Adrenal gland (tissue), 5 donors: ENCODE measurements at regions not wholly inside any gene's neighbourhood (a gene's known extent, or its start where the extent isn't known, plus 50 kb on each side); places are given as distances from the start of the nearest gene placed in this dataset.

ENCODE experiments used
- POLR2A ChIP-seq, 2 donors: fragments of 450-650 bp; IDR thresholded peaks; one replicate each; pipeline ENCODE4 v1.6.1; 2017; ENCODE audit warnings: antibody characterized with exemption in 2 of 2, mild to moderate bottlenecking in 2 of 2, moderate library complexity in 1 of 2
- TF ChIP-seq, protein P1 (sequence below), 6 experiments: fragments of 450-650 bp in 4 of 6; fragments of 200-600 bp in 2 of 6; sonication (generic) in 1 of 6; IDR thresholded peaks; 1 replicate in 5 of 6; 2 replicates in 1 of 6; pipeline versions ENCODE4 v1.5.1 to v1.8.0; 2016 to 2021; ENCODE audit warnings: antibody characterized with exemption in 6 of 6, mild to moderate bottlenecking in 2 of 6, moderate library complexity in 1 of 6
- donor health status: DM: no; HTN: no; CAD: no.

- no peak for TF ChIP-seq POLR2A (IDR thresholded peaks at IDR 0.05)
- TF ChIP-seq, protein P1, sequence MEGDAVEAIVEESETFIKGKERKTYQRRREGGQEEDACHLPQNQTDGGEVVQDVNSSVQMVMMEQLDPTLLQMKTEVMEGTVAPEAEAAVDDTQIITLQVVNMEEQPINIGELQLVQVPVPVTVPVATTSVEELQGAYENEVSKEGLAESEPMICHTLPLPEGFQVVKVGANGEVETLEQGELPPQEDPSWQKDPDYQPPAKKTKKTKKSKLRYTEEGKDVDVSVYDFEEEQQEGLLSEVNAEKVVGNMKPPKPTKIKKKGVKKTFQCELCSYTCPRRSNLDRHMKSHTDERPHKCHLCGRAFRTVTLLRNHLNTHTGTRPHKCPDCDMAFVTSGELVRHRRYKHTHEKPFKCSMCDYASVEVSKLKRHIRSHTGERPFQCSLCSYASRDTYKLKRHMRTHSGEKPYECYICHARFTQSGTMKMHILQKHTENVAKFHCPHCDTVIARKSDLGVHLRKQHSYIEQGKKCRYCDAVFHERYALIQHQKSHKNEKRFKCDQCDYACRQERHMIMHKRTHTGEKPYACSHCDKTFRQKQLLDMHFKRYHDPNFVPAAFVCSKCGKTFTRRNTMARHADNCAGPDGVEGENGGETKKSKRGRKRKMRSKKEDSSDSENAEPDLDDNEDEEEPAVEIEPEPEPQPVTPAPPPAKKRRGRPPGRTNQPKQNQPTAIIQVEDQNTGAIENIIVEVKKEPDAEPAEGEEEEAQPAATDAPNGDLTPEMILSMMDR (IDR thresholded peaks at IDR 0.05), result no peak
These were observed 467.0 kb downstream of the NTRK2 start for GRCh38 chr9:85136507-85136906.
